ENCODE measurements at regions not wholly inside any gene's neighbourhood (a gene's known extent, or its start where the extent isn't known, plus 50 kb on each side); places are given as distances from the start of the nearest gene placed in this dataset.
"Not testable (repeated sequence)": the region's sequence is repeated elsewhere in the genome, so short reads cannot be mapped to it uniquely, and the experiment has no call there.

GRCh38 chr2:66031236-66031635 lies 403.7 kb upstream of the MEIS1 start:
- no peak for DNase-seq (ENCODE audit: low spot score)

- no peak for DNase-seq (ENCODE audit: low spot score)
These were observed 404.4 kb upstream of the MEIS1 start for GRCh38 chr2:66030553-66030952.

- DNase-seq (ENCODE audit: low spot score): no peak
These were observed 410.5 kb upstream of the MEIS1 start for GRCh38 chr2:66024391-66024790.

- DNase-seq (ENCODE audit: low spot score): no peak
These were observed 413.6 kb upstream of the MEIS1 start for GRCh38 chr2:66021296-66021695.

GRCh38 chr2:66017763-66018162 lies 417.2 kb upstream of the MEIS1 start:
- DNase-seq (ENCODE audit: low spot score): no peak

GRCh38 chr2:66014450-66014849 lies 420.5 kb upstream of the MEIS1 start:
- DNase-seq (ENCODE audit: low spot score): no peak

- no peak for DNase-seq (ENCODE audit: low spot score)
These were observed 421.5 kb upstream of the MEIS1 start for GRCh38 chr2:66013456-66013855.

- no peak for DNase-seq (ENCODE audit: low spot score)
These were observed 431.0 kb upstream of the MEIS1 start for GRCh38 chr2:66003931-66004330.

- DNase-seq (ENCODE audit: low spot score): no peak
These were observed 433.4 kb upstream of the MEIS1 start for GRCh38 chr2:66001538-66001937.

GRCh38 chr2:66000901-66001300 lies 434.0 kb upstream of the MEIS1 start:
- no peak for DNase-seq (ENCODE audit: low spot score)

- DNase-seq (ENCODE audit: low spot score): no peak
These were observed 435.1 kb upstream of the MEIS1 start for GRCh38 chr2:65999796-66000195.

GRCh38 chr2:65999103-65999502 lies 435.8 kb upstream of the MEIS1 start:
- no peak for DNase-seq (ENCODE audit: low spot score)

- DNase-seq (ENCODE audit: low spot score): no peak
These were observed 437.0 kb upstream of the MEIS1 start for GRCh38 chr2:65997961-65998360.

GRCh38 chr2:65992198-65992554 lies 442.7 kb upstream of the MEIS1 start:
- no peak for DNase-seq (ENCODE audit: low spot score)

GRCh38 chr2:65991381-65992197 lies 443.3 kb upstream of the MEIS1 start:
- DNase-seq (ENCODE audit: low spot score): no peak

- no peak for DNase-seq (ENCODE audit: low spot score)
These were observed 448.9 kb upstream of the MEIS1 start for GRCh38 chr2:65985986-65986385.

- no peak for DNase-seq (ENCODE audit: low spot score)
These were observed 454.4 kb upstream of the MEIS1 start for GRCh38 chr2:65980531-65980930.

- no peak for DNase-seq (ENCODE audit: low spot score)
These were observed 455.5 kb upstream of the MEIS1 start for GRCh38 chr2:65979446-65979845.

GRCh38 chr2:65974067-65974723 lies 460.7 kb upstream of the MEIS1 start:
- DNase-seq (ENCODE audit: low spot score): no peak

GRCh38 chr2:65969161-65969560 lies 465.8 kb upstream of the MEIS1 start:
- DNase-seq (ENCODE audit: low spot score): no peak

GRCh38 chr2:65963303-65963702 lies 471.6 kb upstream of the MEIS1 start:
- not testable (repeated sequence) for DNase-seq (ENCODE audit: low spot score)

GRCh38 chr2:65960953-65961352 lies 474.0 kb upstream of the MEIS1 start:
- DNase-seq (ENCODE audit: low spot score): no peak

GRCh38 chr2:65957886-65958285 lies 477.0 kb upstream of the MEIS1 start:
- no peak for DNase-seq (ENCODE audit: low spot score)

GRCh38 chr2:65957454-65957853 lies 477.5 kb upstream of the MEIS1 start:
- DNase-seq (ENCODE audit: low spot score): no peak
